OCI-LY7 (cell line): ENCODE measurements at regions not wholly inside any gene's neighbourhood (a gene's known extent, or its start where the extent isn't known, plus 50 kb on each side); places are given as distances from the start of the nearest gene placed in this dataset.

Experiments used
- BruUV-seq: library from RNA; stranded (reverse); fragments of 400-500 nt; replicated peaks from 2 replicates; lab custom pipeline; 2021; lab: Mats Ljungman, UMichigan
- CTCF ChIA-PET: fragments of 300-600 bp; sonication (Branson Sonifier 250); formaldehyde crosslinking; loops from one replicate; lab custom pipeline; 2022; ENCODE audit warnings: antibody characterized with exemption; ENCODE audit not compliant: unreplicated experiment; lab: Charles Lee
- POLR2A ChIA-PET: fragments of 300-600 bp; sonication (Branson Sonifier 250); formaldehyde crosslinking; loops from one replicate; lab custom pipeline; 2022; ENCODE audit warnings: antibody characterized with exemption; lab: Charles Lee
- DNase-seq: peaks from one replicate; pipeline ENCODE4 v3.0.0-alpha.2; 2015; ENCODE audit warnings: low spot score
- H2AFZ ChIP-seq: fragments of 200-600 bp; sonication (generic), shearing (Covaris generic); 2 replicates; pipeline ENCODE4 v1.6.1; 2014; ENCODE audit warnings: mild to moderate bottlenecking, antibody characterized with exemption, low read length, moderate library complexity
- H3K27ac ChIP-seq: fragments of 200-600 bp; sonication (generic); 2 replicates; pipeline ENCODE4 v1.5.1; 2014; ENCODE audit warnings: mixed run types, low read depth, mild to moderate bottlenecking, moderate library complexity, low read length, inconsistent platforms; ENCODE audit not compliant: poor library complexity, severe bottlenecking
- H3K36me3 ChIP-seq: fragments of 200-600 bp; sonication (generic); 2 replicates; pipeline ENCODE4 v1.6.1; 2014; ENCODE audit warnings: mild to moderate bottlenecking, antibody characterized with exemption, low read length, moderate library complexity, mixed read lengths; ENCODE audit not compliant: insufficient read depth
- H3K4me1 ChIP-seq: fragments of 200-600 bp; sonication (generic); 2 replicates; pipeline ENCODE4 v1.5.1; 2014; ENCODE audit warnings: mild to moderate bottlenecking, low read length; ENCODE audit not compliant: insufficient read depth, poor library complexity, severe bottlenecking
- H3K4me2 ChIP-seq: fragments of 200-600 bp; sonication (generic); 2 replicates; pipeline ENCODE4 v1.6.1; 2014; ENCODE audit warnings: mild to moderate bottlenecking, low read length
- H3K4me3 ChIP-seq: fragments of 200-600 bp; sonication (generic); 2 replicates; pipeline ENCODE4 v1.5.1; 2014; ENCODE audit warnings: mild to moderate bottlenecking, low read depth, low read length; ENCODE audit not compliant: poor library complexity, severe bottlenecking
- H3K79me2 ChIP-seq: fragments of 200-600 bp; sonication (generic); 2 replicates; pipeline ENCODE4 v1.6.1; 2016; ENCODE audit warnings: low read depth, mild to moderate bottlenecking, low read length, moderate library complexity, mixed read lengths; ENCODE audit not compliant: insufficient read depth
- H3K9me2 ChIP-seq: fragments of 200-600 bp; sonication (generic); 2 replicates; pipeline ENCODE4 v1.6.1; 2016; ENCODE audit warnings: mild to moderate bottlenecking, low read length, mixed read lengths; ENCODE audit not compliant: insufficient read depth
- H3K9me3 ChIP-seq: fragments of 200-600 bp; sonication (generic); 2 replicates; pipeline ENCODE4 v1.6.1; 2014; ENCODE audit warnings: mild to moderate bottlenecking, mixed run types, low read length, mixed read lengths
- H4K20me1 ChIP-seq: fragments of 200-600 bp; sonication (generic); 2 replicates; pipeline ENCODE4 v1.6.1; 2014; ENCODE audit warnings: mild to moderate bottlenecking, antibody characterized with exemption, low read length, moderate library complexity, mixed read lengths; ENCODE audit not compliant: insufficient read depth
- CTCF ChIP-seq: fragments of 200-600 bp; sonication (generic); conservative IDR thresholded peaks from 2 replicates; pipeline ENCODE4 v1.5.1; 2014; ENCODE audit warnings: mild to moderate bottlenecking, antibody characterized with exemption, low read length, moderate library complexity, mixed read lengths
- EZH2phosphoT487 ChIP-seq: fragments of 200-600 bp; sonication (generic); IDR thresholded peaks from 2 replicates; pipeline ENCODE4 v1.6.1; 2018; ENCODE audit warnings: low read depth, borderline replicate concordance, mild to moderate bottlenecking, mixed run types, antibody characterized with exemption, low read length, moderate library complexity, mixed read lengths
- intact Hi-C: fragments of 100-400 bp; cut with micrococcal nuclease; formaldehyde crosslinking; loops from one replicate; pipeline ENCODE4 v1.10.0; 2022; ENCODE audit not compliant: unreplicated experiment

GRCh38 chr6:137727216-137727765 lies 139.8 kb upstream of the TNFAIP3 start:
- Histone ChIP-seq H3K9me2 (no peaks in the 10 kb centered on the region), H3K79me2 (no peaks in the 10 kb centered on the region), H3K9me3 (no peaks in the 10 kb centered on the region), H4K20me1 (no peaks in the 10 kb centered on the region), H2AFZ (no peak overlapping the region), H3K4me2 (no peak overlapping the region), H3K27ac (no peak overlapping the region), H3K4me1 (no peaks in the 10 kb centered on the region), H3K36me3 (no peaks in the 10 kb centered on the region), H3K4me3 (no peak overlapping the region)
- no peak for DNase-seq
- TF ChIP-seq EZH2phosphoT487 (no peak), CTCF (no peak)
- no TSS peak for BruUV-seq
- ChIA-PET POLR2A (interaction anchor here (0.8 to 1.5 kb wide), 5 partner anchors 10 to 132 kb away, joined by 3 to 4 read pairs (median 4); no protein-coding TSS in a partner anchor), CTCF (no interaction called here)
- intact Hi-C loops: no loop called here

- Histone ChIP-seq H3K4me3 (no peak overlapping the region), H3K9me2 (no peaks in the 10 kb centered on the region), H2AFZ (no peak overlapping the region), H4K20me1 (no peaks in the 10 kb centered on the region), H3K79me2 (no peaks in the 10 kb centered on the region), H3K4me2 (no peak overlapping the region), H3K36me3 (no peaks in the 10 kb centered on the region), H3K27ac (no peak overlapping the region), H3K9me3 (no peaks in the 10 kb centered on the region), H3K4me1 (no peaks in the 10 kb centered on the region)
- TF ChIP-seq EZH2phosphoT487: no peak
- no peak for DNase-seq
- POLR2A ChIA-PET: interaction anchor here (0.5 to 1.8 kb wide), 6 partner anchors 10 to 102 kb away, joined by 3 to 7 read pairs (median 4); no protein-coding TSS in a partner anchor
- no TSS peak for BruUV-seq
- CTCF ChIA-PET: interaction anchor here (0.8 kb wide), 1 partner anchor 70 kb away, joined by 3 read pairs; no protein-coding TSS in a partner anchor
- intact Hi-C loops: no loop called here
These were observed 138.4 kb upstream of the TNFAIP3 start for GRCh38 chr6:137728386-137729349.

- Histone ChIP-seq H3K9me2 (no peaks in the 10 kb centered on the region), H3K4me1 (no peaks in the 10 kb centered on the region), H3K79me2 (no peaks in the 10 kb centered on the region), H3K27ac (no peak overlapping the region), H3K4me2 (no peak overlapping the region), H3K4me3 (no peak overlapping the region), H4K20me1 (no peaks in the 10 kb centered on the region), H2AFZ (no peak overlapping the region), H3K36me3 (no peaks in the 10 kb centered on the region), H3K9me3 (no peaks in the 10 kb centered on the region)
- DNase-seq: no peak
- BruUV-seq: no TSS peak
- ChIA-PET CTCF (no interaction called here), POLR2A (interaction anchor here (0.6 to 1.8 kb wide), 3 partner anchors 19 to 96 kb away, joined by 3 to 7 read pairs (median 4); no protein-coding TSS in a partner anchor)
- intact Hi-C loops: no loop called here
- TF ChIP-seq EZH2phosphoT487: no peak
- TF ChIP-seq CTCF: no peak
These were observed 137.0 kb upstream of the TNFAIP3 start for GRCh38 chr6:137729866-137730629.
